Body of pancreas (tissue), 4 donors: ENCODE measurements at regions not wholly inside any gene's neighbourhood (a gene's known extent, or its start where the extent isn't known, plus 50 kb on each side); places are given as distances from the start of the nearest gene placed in this dataset.
"Not testable (repeated sequence)": the region's sequence is repeated elsewhere in the genome, so short reads cannot be mapped to it uniquely, and the experiment has no call there.

Source experiments
- ATAC-seq: fragments of 150-250 bp; one replicate; pipeline ENCODE4 v1.9.1; 2016
- DNase-seq, 4 donors: peaks; one replicate each; pipeline ENCODE4 v3.0.0-alpha.2; 2019
- H3K27ac ChIP-seq, 4 donors: fragments of 200-600 bp; sonication (generic); 1 replicate in 3 of 4; 2 replicates in 1 of 4; pipeline versions ENCODE4 v1.5.1 to v1.6.1; 2016 to 2019; ENCODE audit warnings: mild to moderate bottlenecking in 1 of 4, mixed read lengths in 1 of 4, moderate library complexity in 1 of 4
- H3K27me3 ChIP-seq, 2 donors: fragments of 200-600 bp; sonication (generic); one replicate each; pipeline ENCODE4 v1.6.0; 2016; ENCODE audit warnings: mild to moderate bottlenecking in 1 of 2
- H3K36me3 ChIP-seq, 2 donors: fragments of 200-600 bp; sonication (generic); replicated peaks in 1 of 2; 2 replicates each; pipeline ENCODE4 v1.5.1; 2016; ENCODE audit warnings: low read depth in 2 of 2; ENCODE audit not compliant: insufficient read depth in 1 of 2
- H3K4me1 ChIP-seq: fragments of 200-600 bp; sonication (generic); one replicate; pipeline ENCODE4 v1.6.0; 2016
- H3K4me3 ChIP-seq, 2 donors: fragments of 200-600 bp; sonication (generic); 1 replicate in 1 of 2; 2 replicates in 1 of 2; pipeline ENCODE4 v1.5.1; 2016 to 2019
- H3K9me3 ChIP-seq, 3 donors: fragments of 200-600 bp; sonication (generic); 1 replicate in 2 of 3; 2 replicates in 1 of 3; pipeline ENCODE4 v1.5.1; 2016
- CTCF ChIP-seq, 7 experiments: fragments of 450-650 bp in 4 of 7; fragments of 200-600 bp in 3 of 7; sonication (generic) in 3 of 7; IDR thresholded peaks; one replicate each; pipeline ENCODE4 v1.5.1; 2016 to 2019; ENCODE audit warnings: antibody characterized with exemption in 7 of 7
- POLR2A ChIP-seq, 3 donors: fragments of 450-650 bp; IDR thresholded peaks; one replicate each; pipeline ENCODE4 v1.6.1; 2016; ENCODE audit warnings: antibody characterized with exemption in 3 of 3, mild to moderate bottlenecking in 2 of 3
- WGBS, 2 donors: methylation state at CpG; one replicate each; pipeline ENCODE4 v1.1.5; 2017; 5-methylcytosine and 5-hydroxymethylcytosine counted together
- intact Hi-C: fragments of 100-400 bp; cut with DNase I; formaldehyde crosslinking; loops from one replicate; pipeline ENCODE4 v1.15.1; 2023

DNA sequence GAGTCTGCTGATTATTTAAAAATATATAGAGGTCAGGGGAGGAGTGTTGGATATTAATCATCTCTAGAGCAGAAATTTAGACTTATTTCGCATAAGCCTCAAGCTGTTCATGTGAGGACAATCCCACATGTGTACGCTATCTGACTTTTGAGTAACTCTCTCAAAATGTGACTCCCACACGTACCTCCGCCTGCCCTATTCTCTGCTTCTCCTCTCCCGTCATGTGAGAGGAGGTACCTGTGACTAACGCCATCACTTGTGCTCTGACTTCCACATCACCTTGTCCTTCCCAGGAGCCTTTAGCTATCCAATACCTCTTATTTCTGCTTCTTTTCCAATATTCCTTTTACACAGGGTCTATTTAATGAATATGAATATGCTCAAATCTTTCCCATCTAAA lies 119.3 kb upstream of the CALCR start:
- ATAC-seq = no peak
- Histone ChIP-seq H3K36me3 (no peaks in the 10 kb centered on the region), H3K4me3 (no peak overlapping the region), H3K27ac (no peak overlapping the region), H3K9me3 (no peaks in the 10 kb centered on the region), H3K4me1 (no peaks in the 10 kb centered on the region), H3K27me3 (no peaks in the 10 kb centered on the region)
- DNase-seq = no peak
- 71 to 84% methylated on average over 6 of the region's 6 CpGs for WGBS, 2 donors
- TF ChIP-seq POLR2A (IDR thresholded peaks at IDR 0.05) = no peak
- TF ChIP-seq CTCF (IDR thresholded peaks at IDR 0.05) = no peak
- intact Hi-C loops = no loop called here

DNA sequence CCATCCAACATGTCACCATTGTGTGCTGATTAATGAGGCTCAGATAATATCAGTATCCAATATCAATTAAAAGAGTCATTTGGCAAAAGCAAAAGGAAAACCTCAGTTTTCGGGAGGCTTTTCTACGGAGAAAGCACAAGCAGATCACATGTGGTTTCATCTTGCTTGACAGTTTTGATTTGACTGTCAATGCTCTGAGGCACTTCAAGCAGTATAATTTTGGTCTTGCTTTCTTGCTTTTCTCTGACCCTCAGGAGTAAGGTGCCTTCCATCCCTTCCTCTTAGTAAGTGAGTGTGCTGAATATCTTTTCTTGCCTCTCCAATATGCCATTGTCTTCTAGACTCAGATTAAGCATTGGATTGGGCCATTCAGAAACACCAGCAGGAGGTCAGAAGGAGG lies 115.5 kb upstream of the CALCR start:
- H3K36me3 ChIP-seq = no peaks in the 10 kb centered on the region
- intact Hi-C loops = no loop called here
- WGBS, 2 donors = 60 to 75% methylated on average over 2 of the region's 2 CpGs
- TF ChIP-seq CTCF (IDR thresholded peaks at IDR 0.05) (no peak), POLR2A (IDR thresholded peaks at IDR 0.05) (no peak)
- DNase-seq = no peak
- no peak overlapping the region for H3K27ac ChIP-seq
- ATAC-seq = no peak
- no peaks in the 10 kb centered on the region for H3K4me1 ChIP-seq
- H3K27me3 ChIP-seq = no peaks in the 10 kb centered on the region
- H3K4me3 ChIP-seq = no peak overlapping the region
- no peaks in the 10 kb centered on the region for H3K9me3 ChIP-seq

DNA sequence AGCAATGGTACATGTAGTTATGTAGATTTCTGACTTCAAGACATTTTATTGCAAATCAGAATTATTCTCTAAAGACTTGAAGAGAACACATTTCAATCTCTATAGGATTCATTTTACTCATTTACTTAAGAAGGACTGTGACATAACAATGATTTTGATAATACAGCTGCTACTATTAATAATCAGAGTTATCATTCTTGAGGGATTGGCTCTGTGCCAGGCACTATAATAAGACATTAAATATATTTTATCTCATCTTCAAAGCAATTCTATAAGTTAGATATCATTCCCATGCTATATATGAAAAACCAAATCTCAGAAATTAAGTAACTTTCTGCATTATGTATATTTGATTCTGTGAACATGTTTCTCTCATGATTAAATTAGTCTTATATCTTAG lies 103.7 kb upstream of the CALCR start:
- TF ChIP-seq CTCF (IDR thresholded peaks at IDR 0.05) (no peak), POLR2A (IDR thresholded peaks at IDR 0.05) (no peak)
- H3K4me3 ChIP-seq = no peak overlapping the region
- H3K27me3 ChIP-seq = no peaks in the 10 kb centered on the region
- H3K4me1 ChIP-seq = no peaks in the 10 kb centered on the region
- H3K27ac ChIP-seq = no peak overlapping the region
- no peaks in the 10 kb centered on the region for H3K36me3 ChIP-seq
- no peaks in the 10 kb centered on the region for H3K9me3 ChIP-seq
- intact Hi-C loops = no loop called here
- DNase-seq (no peak), ATAC-seq (no peak)

GRCh38 chr7:93663561-93664299 lies 89.2 kb upstream of the CALCR start:
- ATAC-seq (no peak), DNase-seq (no peak)
- Histone ChIP-seq H3K9me3 (no peaks in the 10 kb centered on the region), H3K4me1 (no peaks in the 10 kb centered on the region), H3K4me3 (no peak overlapping the region), H3K27me3 (no peaks in the 10 kb centered on the region), H3K27ac (no peak overlapping the region), H3K36me3 (no peaks in the 10 kb centered on the region)
- intact Hi-C loops = no loop called here
- TF ChIP-seq POLR2A (IDR thresholded peaks at IDR 0.05) (no peak), CTCF (IDR thresholded peaks at IDR 0.05) (no peak)
- WGBS, 2 donors = 77 to 78% methylated on average over 10 to 11 of the region's 11 CpGs

GRCh38 chr7:93658163-93658562 lies 83.6 kb upstream of the CALCR start:
- H3K27ac ChIP-seq, intact Hi-C loops, H3K9me3 ChIP-seq, ATAC-seq, H3K4me3 ChIP-seq, H3K36me3 ChIP-seq, H3K27me3 ChIP-seq, H3K4me1 ChIP-seq, DNase-seq: not testable (repeated sequence)
- 74 to 82% methylated on average over 3 of the region's 3 CpGs for WGBS, 2 donors
